Prostate gland (tissue), 2 donors: ENCODE measurements at regions not wholly inside any gene's neighbourhood (a gene's known extent, or its start where the extent isn't known, plus 50 kb on each side); places are given as distances from the start of the nearest gene placed in this dataset.

Experiments
- CTCF ChIP-seq, 4 experiments: fragments of 200-600 bp in 2 of 4; fragments of 450-650 bp in 2 of 4; sonication (generic) in 2 of 4; IDR thresholded peaks; 1 replicate in 3 of 4; 2 replicates in 1 of 4; pipeline ENCODE4 v1.5.1; 2016 to 2019; ENCODE audit warnings: antibody characterized with exemption in 4 of 4, mild to moderate bottlenecking in 2 of 4, moderate library complexity in 2 of 4
- POLR2A ChIP-seq: fragments of 450-650 bp; IDR thresholded peaks from one replicate; pipeline ENCODE4 v1.6.1; 2016; ENCODE audit warnings: antibody characterized with exemption, mild to moderate bottlenecking

GRCh38 chr18:30754846-30755245 lies 287.7 kb downstream of the DSC3 start:
- TF ChIP-seq CTCF (IDR thresholded peaks at IDR 0.05) = no peak
- TF ChIP-seq POLR2A = no peak
